Natural killer cell (primary cell): ENCODE measurements at regions not wholly inside any gene's neighbourhood (a gene's known extent, or its start where the extent isn't known, plus 50 kb on each side); places are given as distances from the start of the nearest gene placed in this dataset.
"Not testable (repeated sequence)": the region's sequence is repeated elsewhere in the genome, so short reads cannot be mapped to it uniquely, and the experiment has no call there.

Source experiments
- ATAC-seq, 3 donors: fragments of 150-1000 bp in 2 of 3; fragments of 200-7000 bp in 1 of 3; cut with Tn5 transposase; 1 replicate in 1 of 3; 2 replicates in 2 of 3; pipeline ENCODE4 v1.10.0; 2021; ENCODE audit warnings: mild to moderate bottlenecking in 2 of 3, moderate library complexity in 2 of 3
- DNase-seq, 2 donors: peaks; one replicate each; pipeline versions ENCODE4 v3.0.0 to v3.0.0-alpha.2; 2013 to 2021; ENCODE audit warnings: mixed read lengths in 1 of 2
- H3K27ac ChIP-seq: one replicate; pipeline ENCODE4 v1.5.1; 2013; ENCODE audit warnings: mild to moderate bottlenecking, low read length
- H3K27me3 ChIP-seq: one replicate; pipeline ENCODE4 v1.6.1; 2013; ENCODE audit warnings: low read length; ENCODE audit not compliant: control insufficient read depth, insufficient read depth
- H3K36me3 ChIP-seq: one replicate; pipeline ENCODE4 v1.6.1; 2013; ENCODE audit warnings: low read length; ENCODE audit not compliant: control insufficient read depth, insufficient read depth
- H3K4me1 ChIP-seq: one replicate; pipeline ENCODE4 v1.6.1; 2013; ENCODE audit warnings: low read length; ENCODE audit not compliant: control insufficient read depth, insufficient read depth
- H3K4me3 ChIP-seq: one replicate; pipeline ENCODE4 v1.5.1; 2013; ENCODE audit warnings: low read length
- H3K9me3 ChIP-seq: one replicate; pipeline ENCODE4 v1.6.1; 2013; ENCODE audit warnings: low read length; ENCODE audit not compliant: control insufficient read depth, insufficient read depth
- H3K27ac Mint-ChIP-seq, 2 donors: one replicate each; pipeline ENCODE4 v1.8.0; 2022; ENCODE audit warnings: mild to moderate bottlenecking in 2 of 2, mixed read lengths in 2 of 2, moderate library complexity in 1 of 2
- H3K27me3 Mint-ChIP-seq, 2 donors: one replicate each; pipeline ENCODE4 v1.8.0; 2022; ENCODE audit warnings: low read depth in 2 of 2, mixed read lengths in 2 of 2
- H3K36me3 Mint-ChIP-seq: one replicate; pipeline ENCODE4 v1.8.0; 2022; ENCODE audit warnings: mixed read lengths
- H3K4me1 Mint-ChIP-seq, 2 donors: one replicate each; pipeline ENCODE4 v1.8.0; 2022; ENCODE audit warnings: mixed read lengths in 2 of 2
- H3K4me3 Mint-ChIP-seq: one replicate; pipeline ENCODE4 v1.8.0; 2022; ENCODE audit warnings: mild to moderate bottlenecking, moderate library complexity, mixed read lengths
- H3K9me3 Mint-ChIP-seq, 2 donors: one replicate each; pipeline ENCODE4 v1.8.0; 2022; ENCODE audit warnings: mixed read lengths in 2 of 2
- CTCF ChIP-seq: fragments of 200-600 bp; IDR thresholded peaks from one replicate; pipeline ENCODE4 v1.8.0; 2022; ENCODE audit warnings: antibody characterized with exemption
- WGBS: methylation state at CpG from one replicate; pipeline ENCODE4 v1.1.7; 2013; ENCODE audit warnings: missing lambda C conversion rate; ENCODE audit not compliant: insufficient coverage; 5-methylcytosine and 5-hydroxymethylcytosine counted together
- intact Hi-C: fragments of 100-400 bp; cut with micrococcal nuclease; formaldehyde crosslinking; loops from one replicate; pipeline ENCODE4 v1.14.2; 2022

GRCh38 chr2:123451542-123451941 is 573.5 kb upstream of the CNTNAP5 start:
- ATAC-seq (no peak), DNase-seq (no peak)
- WGBS = 95% methylated on average over 2 of the region's 4 CpGs
- peaks cover 11 to 12% of the 10 kb centered on the region in 2 donors for H3K9me3 Mint-ChIP-seq
- no peak overlapping the region for H3K4me3 ChIP-seq
- H3K27me3 Mint-ChIP-seq = no peaks in the 10 kb centered on the region
- H3K36me3 Mint-ChIP-seq = no peaks in the 10 kb centered on the region
- H3K4me1 Mint-ChIP-seq = no peaks in the 10 kb centered on the region
- intact Hi-C loops = no loop called here
- no peak overlapping the region for H3K27ac Mint-ChIP-seq
- H3K27me3 ChIP-seq = no peaks in the 10 kb centered on the region
- no peaks in the 10 kb centered on the region for H3K36me3 ChIP-seq
- no peaks in the 10 kb centered on the region for H3K4me1 ChIP-seq
- no peaks in the 10 kb centered on the region for H3K9me3 ChIP-seq
- H3K4me3 Mint-ChIP-seq = no peak overlapping the region
- no peak overlapping the region for H3K27ac ChIP-seq
- no peak for TF ChIP-seq CTCF

- intact Hi-C loops = no loop called here
- Histone ChIP-seq H3K4me3 (no peak overlapping the region), H3K27ac (no peak overlapping the region), H3K27me3 (no peaks in the 10 kb centered on the region), H3K9me3 (no peaks in the 10 kb centered on the region), H3K36me3 (no peaks in the 10 kb centered on the region), H3K4me1 (no peaks in the 10 kb centered on the region)
- WGBS = 85% methylated on average over 3 of the region's 4 CpGs
- Mint-ChIP-seq H3K9me3 (peaks cover 8% of the 10 kb centered on the region in 2 donors), H3K4me1 (no peaks in the 10 kb centered on the region), H3K27ac (no peak overlapping the region), H3K4me3 (no peak overlapping the region), H3K36me3 (no peaks in the 10 kb centered on the region), H3K27me3 (no peaks in the 10 kb centered on the region)
- no peak for TF ChIP-seq CTCF
- DNase-seq (no peak), ATAC-seq (no peak)
Observed at GRCh38 chr2:123453046-123453700, 571.9 kb upstream of the CNTNAP5 start.

GRCh38 chr2:123453772-123454171 is 571.3 kb upstream of the CNTNAP5 start:
- H3K9me3 ChIP-seq = no peaks in the 10 kb centered on the region
- intact Hi-C loops = no loop called here
- H3K36me3 ChIP-seq = no peaks in the 10 kb centered on the region
- no peaks in the 10 kb centered on the region for H3K4me1 Mint-ChIP-seq
- DNase-seq (no peak), ATAC-seq (no peak)
- no peaks in the 10 kb centered on the region for H3K27me3 Mint-ChIP-seq
- H3K27me3 ChIP-seq = no peaks in the 10 kb centered on the region
- 96% methylated on average over 3 of the region's 3 CpGs for WGBS
- no peak overlapping the region for H3K27ac Mint-ChIP-seq
- no peak for TF ChIP-seq CTCF
- H3K9me3 Mint-ChIP-seq = peaks cover 6 to 8% of the 10 kb centered on the region in 2 donors
- no peak overlapping the region for H3K4me3 ChIP-seq
- no peaks in the 10 kb centered on the region for H3K36me3 Mint-ChIP-seq
- no peak overlapping the region for H3K4me3 Mint-ChIP-seq
- no peaks in the 10 kb centered on the region for H3K4me1 ChIP-seq
- no peak overlapping the region for H3K27ac ChIP-seq

- H3K36me3 ChIP-seq, H3K27me3 Mint-ChIP-seq, H3K4me3 Mint-ChIP-seq, H3K36me3 Mint-ChIP-seq, ATAC-seq, H3K27ac ChIP-seq, H3K9me3 Mint-ChIP-seq, H3K27me3 ChIP-seq, H3K4me1 Mint-ChIP-seq, intact Hi-C loops, H3K4me1 ChIP-seq, H3K9me3 ChIP-seq, H3K4me3 ChIP-seq, DNase-seq, H3K27ac Mint-ChIP-seq: not testable (repeated sequence)
- 93% methylated on average over 7 of the region's 8 CpGs for WGBS
Observed at GRCh38 chr2:123455234-123455633, 569.9 kb upstream of the CNTNAP5 start.
